ENCODE measurements at regions not wholly inside any gene's neighbourhood (a gene's known extent, or its start where the extent isn't known, plus 50 kb on each side); places are given as distances from the start of the nearest gene placed in this dataset.

DNA sequence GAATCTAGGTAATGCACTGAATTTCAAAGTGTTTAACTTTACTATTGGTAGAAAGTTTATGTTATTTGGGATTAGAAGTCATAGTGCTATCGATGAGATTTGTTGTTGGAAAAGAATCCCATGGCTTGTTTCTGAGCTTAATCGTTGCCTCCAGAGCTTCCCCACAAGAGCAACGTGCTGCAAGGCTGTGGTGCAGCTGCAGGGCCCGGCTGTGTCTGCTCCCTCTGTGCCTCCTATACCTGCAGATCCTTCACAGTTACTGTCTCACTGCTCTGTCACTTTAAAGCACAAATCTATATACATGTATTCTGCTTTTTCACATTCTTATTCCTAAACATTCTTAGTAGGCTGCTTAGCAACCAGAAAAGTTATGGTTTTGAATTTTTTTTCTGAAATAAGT is 826.6 kb upstream of the COBL start:
- Histone ChIP-seq H3K9ac (ENCODE audit: low read length) (no peak overlapping the region), H3K4me3 (ENCODE audit: insufficient read depth, low read depth, low read length) (no peak overlapping the region), H3K27me3 (ENCODE audit: insufficient read depth, low read length) (no peaks in the 10 kb centered on the region), H3K9me3 (ENCODE audit: insufficient read depth, low read depth, low read length) (no peaks in the 10 kb centered on the region), H3K27ac (ENCODE audit: low read depth, low read length) (no peak overlapping the region), H3K36me3 (ENCODE audit: insufficient read depth, low read length) (no peaks in the 10 kb centered on the region), H3K4me1 (ENCODE audit: insufficient read depth, low read length) (no peaks in the 10 kb centered on the region), H3K4me2 (ENCODE audit: low read length) (no peak overlapping the region), H2AFZ (ENCODE audit: low read depth, low read length) (no peak overlapping the region), H4K20me1 (ENCODE audit: insufficient read depth, low read length) (no peaks in the 10 kb centered on the region), H3K79me2 (ENCODE audit: insufficient read depth, low read length) (no peaks in the 10 kb centered on the region)
- H3K36me3 Mint-ChIP-seq (ENCODE audit: low read depth, unreplicated experiment), result no peaks in the 10 kb centered on the region
- H3K27ac Mint-ChIP-seq (ENCODE audit: unreplicated experiment), result no peak overlapping the region
- peaks cover 6% of the 10 kb centered on the region for H3K9me3 Mint-ChIP-seq (ENCODE audit: unreplicated experiment)
- H3K4me1 Mint-ChIP-seq (ENCODE audit: low read depth, unreplicated experiment), result no peaks in the 10 kb centered on the region
- H3K27me3 Mint-ChIP-seq (ENCODE audit: low read depth, unreplicated experiment), result no peaks in the 10 kb centered on the region
- no peak for TF ChIP-seq EZH2 (IDR thresholded peaks at IDR 0.05; ENCODE audit: insufficient read depth, low read length)
- TF ChIP-seq, protein P1, sequence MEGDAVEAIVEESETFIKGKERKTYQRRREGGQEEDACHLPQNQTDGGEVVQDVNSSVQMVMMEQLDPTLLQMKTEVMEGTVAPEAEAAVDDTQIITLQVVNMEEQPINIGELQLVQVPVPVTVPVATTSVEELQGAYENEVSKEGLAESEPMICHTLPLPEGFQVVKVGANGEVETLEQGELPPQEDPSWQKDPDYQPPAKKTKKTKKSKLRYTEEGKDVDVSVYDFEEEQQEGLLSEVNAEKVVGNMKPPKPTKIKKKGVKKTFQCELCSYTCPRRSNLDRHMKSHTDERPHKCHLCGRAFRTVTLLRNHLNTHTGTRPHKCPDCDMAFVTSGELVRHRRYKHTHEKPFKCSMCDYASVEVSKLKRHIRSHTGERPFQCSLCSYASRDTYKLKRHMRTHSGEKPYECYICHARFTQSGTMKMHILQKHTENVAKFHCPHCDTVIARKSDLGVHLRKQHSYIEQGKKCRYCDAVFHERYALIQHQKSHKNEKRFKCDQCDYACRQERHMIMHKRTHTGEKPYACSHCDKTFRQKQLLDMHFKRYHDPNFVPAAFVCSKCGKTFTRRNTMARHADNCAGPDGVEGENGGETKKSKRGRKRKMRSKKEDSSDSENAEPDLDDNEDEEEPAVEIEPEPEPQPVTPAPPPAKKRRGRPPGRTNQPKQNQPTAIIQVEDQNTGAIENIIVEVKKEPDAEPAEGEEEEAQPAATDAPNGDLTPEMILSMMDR (IDR thresholded peaks at IDR 0.05; ENCODE audit: insufficient read depth, low read depth, low read length), result no peak
- FAIRE-seq (no peak), DNase-seq (ENCODE audit: low read depth) (no peak)
- H3K4me3 Mint-ChIP-seq (ENCODE audit: unreplicated experiment), result no peak overlapping the region

DNA sequence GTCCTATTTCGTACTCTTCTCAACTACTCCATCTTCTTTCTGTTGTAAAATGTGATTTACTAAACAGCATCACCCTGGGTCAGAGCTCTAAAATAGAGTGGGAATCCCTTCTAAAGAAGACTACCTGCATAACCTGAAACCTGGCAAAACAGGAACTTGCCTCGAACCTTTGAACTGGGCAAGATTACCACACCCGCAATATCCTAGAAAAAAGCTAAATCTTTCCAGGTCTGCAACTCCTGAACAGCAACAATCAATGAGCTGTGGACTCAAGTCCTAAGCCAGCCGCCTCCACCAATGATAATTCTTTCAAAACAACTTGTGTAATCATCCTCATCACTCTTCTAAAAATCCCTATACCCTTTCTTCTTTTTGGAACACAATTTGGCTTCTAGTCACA is 824.2 kb upstream of the COBL start:
- no peaks in the 10 kb centered on the region for H3K27me3 ChIP-seq (ENCODE audit: insufficient read depth, low read length)
- Mint-ChIP-seq H3K27me3 (ENCODE audit: low read depth, unreplicated experiment) (no peaks in the 10 kb centered on the region), H3K27ac (ENCODE audit: unreplicated experiment) (no peak overlapping the region), H3K36me3 (ENCODE audit: low read depth, unreplicated experiment) (no peaks in the 10 kb centered on the region), H3K4me3 (ENCODE audit: unreplicated experiment) (no peak overlapping the region), H3K9me3 (ENCODE audit: unreplicated experiment) (peaks cover 14% of the 10 kb centered on the region), H3K4me1 (ENCODE audit: low read depth, unreplicated experiment) (no peaks in the 10 kb centered on the region)
- H3K9ac ChIP-seq (ENCODE audit: low read length), result no peak overlapping the region
- no peak overlapping the region for H3K27ac ChIP-seq (ENCODE audit: low read depth, low read length)
- no peaks in the 10 kb centered on the region for H3K36me3 ChIP-seq (ENCODE audit: insufficient read depth, low read length)
- DNase-seq (ENCODE audit: low read depth) (no peak), FAIRE-seq (no peak)
- H3K4me2 ChIP-seq (ENCODE audit: low read length), result no peak overlapping the region
- H4K20me1 ChIP-seq (ENCODE audit: insufficient read depth, low read length), result no peaks in the 10 kb centered on the region
- no peaks in the 10 kb centered on the region for H3K4me1 ChIP-seq (ENCODE audit: insufficient read depth, low read length)
- H3K4me3 ChIP-seq (ENCODE audit: insufficient read depth, low read depth, low read length), result no peak overlapping the region
- no peaks in the 10 kb centered on the region for H3K9me3 ChIP-seq (ENCODE audit: insufficient read depth, low read depth, low read length)
- TF ChIP-seq EZH2 (IDR thresholded peaks at IDR 0.05; ENCODE audit: insufficient read depth, low read length), result no peak
- TF ChIP-seq, protein P1 (IDR thresholded peaks at IDR 0.05; ENCODE audit: insufficient read depth, low read depth, low read length), result no peak
- H2AFZ ChIP-seq (ENCODE audit: low read depth, low read length), result no peak overlapping the region
- H3K79me2 ChIP-seq (ENCODE audit: insufficient read depth, low read length), result no peaks in the 10 kb centered on the region

DNA sequence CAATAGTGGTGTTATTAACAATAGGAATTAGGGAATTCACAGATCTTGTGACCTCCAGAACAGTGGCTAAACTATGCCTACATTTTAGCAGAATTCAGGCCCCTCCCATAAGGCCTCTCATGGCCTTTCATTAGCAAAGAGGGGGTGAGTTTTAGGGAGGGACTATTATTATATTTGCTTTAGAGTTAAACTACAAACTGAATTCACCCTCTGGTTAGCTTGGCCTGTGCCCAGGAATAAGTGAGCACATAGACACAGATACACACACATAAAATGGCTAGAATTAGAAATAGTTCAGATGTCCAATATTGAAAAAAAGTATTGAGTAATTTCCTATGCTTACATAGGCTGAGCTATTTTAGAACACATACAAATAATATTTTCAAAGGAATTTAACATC is 818.8 kb upstream of the COBL start:
- Histone ChIP-seq H3K4me2 (ENCODE audit: low read length) (no peak overlapping the region), H3K9ac (ENCODE audit: low read length) (no peak overlapping the region), H3K9me3 (ENCODE audit: insufficient read depth, low read depth, low read length) (no peaks in the 10 kb centered on the region), H2AFZ (ENCODE audit: low read depth, low read length) (no peak overlapping the region), H3K27ac (ENCODE audit: low read depth, low read length) (no peak overlapping the region), H3K79me2 (ENCODE audit: insufficient read depth, low read length) (no peaks in the 10 kb centered on the region), H3K27me3 (ENCODE audit: insufficient read depth, low read length) (no peaks in the 10 kb centered on the region), H3K4me1 (ENCODE audit: insufficient read depth, low read length) (no peaks in the 10 kb centered on the region), H3K4me3 (ENCODE audit: insufficient read depth, low read depth, low read length) (no peak overlapping the region), H4K20me1 (ENCODE audit: insufficient read depth, low read length) (no peaks in the 10 kb centered on the region), H3K36me3 (ENCODE audit: insufficient read depth, low read length) (no peaks in the 10 kb centered on the region)
- Mint-ChIP-seq H3K9me3 (ENCODE audit: unreplicated experiment) (peaks cover 14% of the 10 kb centered on the region), H3K4me1 (ENCODE audit: low read depth, unreplicated experiment) (no peaks in the 10 kb centered on the region), H3K4me3 (ENCODE audit: unreplicated experiment) (no peak overlapping the region), H3K27me3 (ENCODE audit: low read depth, unreplicated experiment) (no peaks in the 10 kb centered on the region), H3K27ac (ENCODE audit: unreplicated experiment) (no peak overlapping the region), H3K36me3 (ENCODE audit: low read depth, unreplicated experiment) (no peaks in the 10 kb centered on the region)
- TF ChIP-seq, protein P1 (IDR thresholded peaks at IDR 0.05; ENCODE audit: insufficient read depth, low read depth, low read length), result no peak
- TF ChIP-seq EZH2 (IDR thresholded peaks at IDR 0.05; ENCODE audit: insufficient read depth, low read length), result no peak
- no peak for FAIRE-seq
- DNase-seq (ENCODE audit: low read depth), result no peak

All from astrocyte (in vitro differentiated cells and primary cell).